Neural cell (in vitro differentiated cells): ENCODE measurements at regions not wholly inside any gene's neighbourhood (a gene's known extent, or its start where the extent isn't known, plus 50 kb on each side); places are given as distances from the start of the nearest gene placed in this dataset.

Experiments
- CTCF ChIP-seq: fragments of 450-650 bp; IDR thresholded peaks from 2 replicates; pipeline ENCODE4 v1.5.1; 2014; ENCODE audit warnings: antibody characterized with exemption, mild to moderate bottlenecking, moderate library complexity; ENCODE audit not compliant: poor library complexity, severe bottlenecking
- EZH2 ChIP-seq: fragments of 200-600, 300-800 bp; shearing (Covaris generic), sonication (generic); IDR thresholded peaks from 2 replicates; pipeline ENCODE4 v1.6.1; 2014; ENCODE audit warnings: antibody characterized with exemption, low read length, borderline replicate concordance, mild to moderate bottlenecking; ENCODE audit not compliant: insufficient read depth, poor library complexity, severe bottlenecking
- MXI1 ChIP-seq: fragments of 450-650 bp; conservative IDR thresholded peaks from 2 replicates; pipeline ENCODE4 v1.6.1; 2014; ENCODE audit warnings: antibody characterized with exemption, mild to moderate bottlenecking; ENCODE audit not compliant: poor library complexity, severe bottlenecking

- TF ChIP-seq EZH2 (no peak), CTCF (no peak), MXI1 (no peak)
These were observed 115.0 kb upstream of the TPRG1 start for GRCh38 chr3:189056646-189057335.
